HCT116 (cell line): ENCODE measurements at regions not wholly inside any gene's neighbourhood (a gene's known extent, or its start where the extent isn't known, plus 50 kb on each side); places are given as distances from the start of the nearest gene placed in this dataset.

Experiments used
- EZH2phosphoT487 ChIP-seq: fragments of 200-600 bp; IDR thresholded peaks from 2 replicates; pipeline ENCODE4 v1.6.1; 2018; ENCODE audit warnings: antibody characterized with exemption, borderline replicate concordance
- RAD21 ChIP-seq: IDR thresholded peaks from 2 replicates; pipeline ENCODE4 v1.6.1; 2012; ENCODE audit warnings: low read depth, mild to moderate bottlenecking
- TF ChIP-seq, protein P1 (sequence below): IDR thresholded peaks from 2 replicates; pipeline ENCODE4 v1.6.1; 2012

DNA sequence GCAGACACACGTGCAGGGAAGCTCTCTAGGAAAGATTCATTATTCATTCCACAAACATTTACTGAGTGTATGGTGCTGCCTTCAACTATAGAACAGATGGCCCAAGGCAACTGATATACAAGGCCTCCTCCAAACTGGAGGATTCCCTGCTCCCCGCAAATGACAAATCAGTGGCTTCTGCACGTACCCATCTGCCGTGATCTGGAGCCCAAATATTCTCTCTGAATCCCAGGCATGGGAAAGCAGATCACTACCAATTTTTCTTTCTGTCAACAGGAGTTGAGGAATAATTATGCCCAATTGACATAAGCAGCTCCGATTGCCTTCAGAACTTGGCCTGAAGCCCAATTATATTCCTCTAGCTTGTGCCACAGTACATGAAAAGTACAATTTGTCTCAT lies 174.2 kb upstream of the CCDC196 start:
- TF ChIP-seq, protein P1, sequence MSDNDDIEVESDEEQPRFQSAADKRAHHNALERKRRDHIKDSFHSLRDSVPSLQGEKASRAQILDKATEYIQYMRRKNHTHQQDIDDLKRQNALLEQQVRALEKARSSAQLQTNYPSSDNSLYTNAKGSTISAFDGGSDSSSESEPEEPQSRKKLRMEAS = no peak
- no peak for TF ChIP-seq RAD21
- no peak for TF ChIP-seq EZH2phosphoT487
